ENCODE measurements at regions not wholly inside any gene's neighbourhood (a gene's known extent, or its start where the extent isn't known, plus 50 kb on each side); places are given as distances from the start of the nearest gene placed in this dataset.

- no TSS peak for BruUV-seq (replicated peaks)
- Histone ChIP-seq H3K27ac (ENCODE audit: insufficient read depth, low read depth, low read length) (no peak overlapping the region), H3K9me1 (replicated peaks; ENCODE audit: control insufficient read depth, extremely low read depth, insufficient read depth, low read length) (no peaks in the 10 kb centered on the region), H3K79me2 (ENCODE audit: control insufficient read depth, insufficient read depth, low read length) (no peaks in the 10 kb centered on the region), H2AFZ (ENCODE audit: low read depth, low read length) (no peak overlapping the region), H3K4me1 (ENCODE audit: control insufficient read depth, extremely low read depth, insufficient read depth, low read length) (no peaks in the 10 kb centered on the region), H3K4me2 (ENCODE audit: insufficient read depth, low read length) (no peak overlapping the region), H4K20me1 (replicated peaks; ENCODE audit: control insufficient read depth, extremely low read depth, insufficient read depth, low read length) (no peaks in the 10 kb centered on the region), H3K9ac (replicated peaks; ENCODE audit: extremely low read depth, insufficient read depth, low read length) (no peak overlapping the region), H3K27me3 (ENCODE audit: control insufficient read depth in 2 of 2, insufficient read depth in 2 of 2, low read length in 2 of 2) (no peaks in the 10 kb centered on the region), H3K9me3 (replicated peaks; ENCODE audit: control insufficient read depth, insufficient read depth, low read length) (no peaks in the 10 kb centered on the region), H3K4me3 (replicated peaks in 1 of 3; ENCODE audit: insufficient read depth in 1 of 3, low read depth in 1 of 3, low read length in 3 of 3) (no peak overlapping the region), H3K36me3 (ENCODE audit: control insufficient read depth in 2 of 2, extremely low read depth in 1 of 2, insufficient read depth in 2 of 2, low read length in 2 of 2) (no peaks in the 10 kb centered on the region)
- ChIA-PET CTCF (no interaction called here), POLR2A (no interaction called here)
- DNase-seq (ENCODE audit: low read depth, low spot score) = no peak
- dilution Hi-C loops (cut with MboI; ENCODE audit: extremely low pct_ligation_motif_present, low sequenced_read_pairs) (no loop called here), intact Hi-C loops (cut with micrococcal nuclease) (no loop called here)
- FAIRE-seq = no peak
- TF ChIP-seq POLR2A (IDR thresholded peaks at IDR 0.05; ENCODE audit: low read depth, low read length) (no peak), JUN (IDR thresholded peaks at IDR 0.05; ENCODE audit: borderline replicate concordance, insufficient read depth, insufficient read length, low read depth) (no peak), FOS (IDR thresholded peaks at IDR 0.05; ENCODE audit: borderline replicate concordance, insufficient read depth, low read length) (no peak), GATA2 (IDR thresholded peaks at IDR 0.05; ENCODE audit: insufficient read depth, insufficient read length, low read depth, low read length) (no peak), POLR2AphosphoS5 (IDR thresholded peaks at IDR 0.05; ENCODE audit: insufficient read depth, low read depth, low read length) (no peak)
Measured at GRCh38 chr5:3839151-3839550, 243.5 kb downstream of the IRX1 start.

GRCh38 chr5:3842591-3842990, 247.0 kb downstream of the IRX1 start:
- H3K27ac ChIP-seq (ENCODE audit: insufficient read depth, low read depth, low read length) = no peak overlapping the region
- no peak overlapping the region for H3K9ac ChIP-seq (replicated peaks; ENCODE audit: extremely low read depth, insufficient read depth, low read length)
- no peak overlapping the region for H3K4me3 ChIP-seq (replicated peaks in 1 of 3; ENCODE audit: insufficient read depth in 1 of 3, low read depth in 1 of 3, low read length in 3 of 3)
- dilution Hi-C loops (cut with MboI; ENCODE audit: extremely low pct_ligation_motif_present, low sequenced_read_pairs) (no loop called here), intact Hi-C loops (cut with micrococcal nuclease) (no loop called here)
- no peaks in the 10 kb centered on the region for H3K27me3 ChIP-seq (ENCODE audit: control insufficient read depth in 2 of 2, insufficient read depth in 2 of 2, low read length in 2 of 2)
- BruUV-seq (replicated peaks) = no TSS peak
- H3K36me3 ChIP-seq (ENCODE audit: control insufficient read depth in 2 of 2, extremely low read depth in 1 of 2, insufficient read depth in 2 of 2, low read length in 2 of 2) = no peaks in the 10 kb centered on the region
- ChIA-PET CTCF (no interaction called here), POLR2A (no interaction called here)
- no peak for DNase-seq (ENCODE audit: low read depth, low spot score)
- H2AFZ ChIP-seq (ENCODE audit: low read depth, low read length) = no peak overlapping the region
- no peak for FAIRE-seq
- no peaks in the 10 kb centered on the region for H4K20me1 ChIP-seq (replicated peaks; ENCODE audit: control insufficient read depth, extremely low read depth, insufficient read depth, low read length)
- H3K79me2 ChIP-seq (ENCODE audit: control insufficient read depth, insufficient read depth, low read length) = no peaks in the 10 kb centered on the region
- no peak overlapping the region for H3K4me2 ChIP-seq (ENCODE audit: insufficient read depth, low read length)
- H3K4me1 ChIP-seq (ENCODE audit: control insufficient read depth, extremely low read depth, insufficient read depth, low read length) = no peaks in the 10 kb centered on the region
- TF ChIP-seq POLR2AphosphoS5 (IDR thresholded peaks at IDR 0.05; ENCODE audit: insufficient read depth, low read depth, low read length) (no peak), POLR2A (IDR thresholded peaks at IDR 0.05; ENCODE audit: low read depth, low read length) (no peak), EZH2 (IDR thresholded peaks at IDR 0.05; ENCODE audit: borderline replicate concordance, low read depth, low read length, severe bottlenecking) (no peak), MAX (IDR thresholded peaks at IDR 0.05; ENCODE audit: insufficient read depth, insufficient read length) (no peak), CTCF (IDR thresholded peaks at IDR 0.05; ENCODE audit: extremely low read depth in 1 of 2, insufficient read depth in 1 of 2, low read depth in 1 of 2, low read length in 2 of 2) (no peak), MYC (IDR thresholded peaks at IDR 0.05; ENCODE audit: low read depth, low read length) (no peak), JUN (IDR thresholded peaks at IDR 0.05; ENCODE audit: borderline replicate concordance, insufficient read depth, insufficient read length, low read depth) (no peak), GATA2 (IDR thresholded peaks at IDR 0.05; ENCODE audit: insufficient read depth, insufficient read length, low read depth, low read length) (no peak)
- H3K9me3 ChIP-seq (replicated peaks; ENCODE audit: control insufficient read depth, insufficient read depth, low read length) = peaks cover 2% of the 10 kb centered on the region
- H3K9me1 ChIP-seq (replicated peaks; ENCODE audit: control insufficient read depth, extremely low read depth, insufficient read depth, low read length) = no peaks in the 10 kb centered on the region
